Right lobe of liver (tissue), 4 donors: ENCODE measurements at regions not wholly inside any gene's neighbourhood (a gene's known extent, or its start where the extent isn't known, plus 50 kb on each side); places are given as distances from the start of the nearest gene placed in this dataset.

ENCODE experiments used
- POLR2A ChIP-seq: fragments of 450-650 bp; IDR thresholded peaks from one replicate; pipeline ENCODE4 v1.6.1; 2017; ENCODE audit warnings: antibody characterized with exemption, mild to moderate bottlenecking
- TF ChIP-seq, protein P1 (sequence below), 4 donors: fragments of 200-600 bp in 3 of 4; fragments of 450-650 bp in 1 of 4; IDR thresholded peaks; one replicate each; pipeline versions ENCODE4 v1.5.1 to v1.8.0; 2016 to 2022; ENCODE audit warnings: antibody characterized with exemption in 4 of 4, mild to moderate bottlenecking in 2 of 4
- donor health status: DM: no; HTN: no; CAD: no.
- donor health status: DM: no; HTN: no; CAD: no.
- donor health status: DM: no; HTN: yes; CAD: no.

DNA sequence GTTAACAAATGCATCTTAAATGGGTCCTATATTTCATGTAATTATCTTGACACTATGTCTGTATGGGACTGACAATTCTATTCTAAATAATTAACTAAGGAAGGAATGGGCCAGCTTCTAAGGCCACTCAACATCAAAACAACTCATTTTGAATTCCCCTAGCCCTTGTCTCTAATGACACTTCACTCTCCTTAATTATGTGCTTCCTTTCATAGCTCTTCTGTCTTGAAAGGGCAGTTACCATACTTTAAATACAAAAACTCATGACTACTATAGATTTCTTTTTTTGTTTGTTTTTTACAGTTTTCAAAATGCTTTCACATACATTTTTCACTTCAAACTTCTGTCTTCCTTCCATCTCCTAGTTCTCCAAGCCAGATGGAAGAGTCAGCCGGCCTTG is 126.1 kb upstream of the CHODL start:
- TF ChIP-seq, protein P1, sequence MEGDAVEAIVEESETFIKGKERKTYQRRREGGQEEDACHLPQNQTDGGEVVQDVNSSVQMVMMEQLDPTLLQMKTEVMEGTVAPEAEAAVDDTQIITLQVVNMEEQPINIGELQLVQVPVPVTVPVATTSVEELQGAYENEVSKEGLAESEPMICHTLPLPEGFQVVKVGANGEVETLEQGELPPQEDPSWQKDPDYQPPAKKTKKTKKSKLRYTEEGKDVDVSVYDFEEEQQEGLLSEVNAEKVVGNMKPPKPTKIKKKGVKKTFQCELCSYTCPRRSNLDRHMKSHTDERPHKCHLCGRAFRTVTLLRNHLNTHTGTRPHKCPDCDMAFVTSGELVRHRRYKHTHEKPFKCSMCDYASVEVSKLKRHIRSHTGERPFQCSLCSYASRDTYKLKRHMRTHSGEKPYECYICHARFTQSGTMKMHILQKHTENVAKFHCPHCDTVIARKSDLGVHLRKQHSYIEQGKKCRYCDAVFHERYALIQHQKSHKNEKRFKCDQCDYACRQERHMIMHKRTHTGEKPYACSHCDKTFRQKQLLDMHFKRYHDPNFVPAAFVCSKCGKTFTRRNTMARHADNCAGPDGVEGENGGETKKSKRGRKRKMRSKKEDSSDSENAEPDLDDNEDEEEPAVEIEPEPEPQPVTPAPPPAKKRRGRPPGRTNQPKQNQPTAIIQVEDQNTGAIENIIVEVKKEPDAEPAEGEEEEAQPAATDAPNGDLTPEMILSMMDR (IDR thresholded peaks at IDR 0.05), result no peak
- TF ChIP-seq POLR2A, result no peak
